ENCODE measurements at regions not wholly inside any gene's neighbourhood (a gene's known extent, or its start where the extent isn't known, plus 50 kb on each side); places are given as distances from the start of the nearest gene placed in this dataset.
A peak's percentile ranks its signal among the peaks of the same experiment; 100 is the strongest.

DNA sequence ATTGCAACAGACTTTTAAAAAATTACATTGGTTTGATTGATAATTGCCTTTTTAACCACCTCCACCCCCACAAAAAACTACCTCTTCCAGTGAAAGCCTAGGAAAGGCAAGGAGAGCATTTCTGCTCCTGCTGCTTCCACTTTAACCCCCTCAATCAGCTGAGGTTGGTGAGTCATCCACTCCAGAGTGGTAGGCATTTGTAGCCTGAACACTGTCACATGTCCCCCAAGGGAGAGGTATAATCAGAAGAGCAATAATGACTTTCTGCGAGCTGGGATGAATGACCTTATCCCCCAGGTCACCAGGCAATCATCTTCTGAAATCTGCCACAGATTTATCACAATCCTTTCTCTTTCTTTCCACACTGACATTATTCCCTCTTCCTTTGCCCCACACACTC is 126.6 kb upstream of the CAMK1G start:
- DNase-seq (ENCODE audit: low spot score), result no peak

DNA sequence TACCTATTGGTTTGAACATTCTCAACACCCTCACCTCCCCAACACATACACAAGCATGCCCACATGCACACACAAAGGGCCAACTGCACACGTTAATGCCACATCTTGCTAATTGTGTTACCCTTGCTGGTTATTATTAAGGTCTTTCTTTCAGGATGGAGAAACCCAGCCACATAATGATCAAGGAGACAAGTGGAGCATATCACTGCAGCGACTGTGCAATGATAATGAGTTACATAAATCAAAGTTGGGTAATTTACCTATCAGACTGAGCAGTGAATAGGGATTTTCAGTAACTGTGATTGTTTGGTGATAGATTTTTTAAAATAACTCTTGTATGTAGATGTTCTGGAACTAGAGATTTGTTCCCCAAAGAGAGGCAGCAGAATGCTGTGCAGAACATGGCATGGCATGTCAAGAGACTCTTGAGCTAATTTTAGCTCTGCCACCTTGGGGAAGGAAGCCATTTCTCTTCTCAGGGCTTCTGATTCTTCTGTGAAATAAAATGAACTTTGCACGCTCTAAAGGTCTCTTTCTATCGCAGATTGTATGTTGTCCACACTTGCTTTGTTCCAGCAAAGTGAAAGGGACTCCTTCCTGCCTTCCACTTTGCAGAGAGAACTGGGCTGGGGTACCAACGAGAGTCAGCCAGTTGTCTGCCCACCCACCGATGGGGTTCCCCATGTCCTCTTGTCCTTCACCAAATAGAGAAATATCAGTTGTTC is 126.0 kb upstream of the CAMK1G start:
- no peak for DNase-seq (ENCODE audit: low spot score)

DNA sequence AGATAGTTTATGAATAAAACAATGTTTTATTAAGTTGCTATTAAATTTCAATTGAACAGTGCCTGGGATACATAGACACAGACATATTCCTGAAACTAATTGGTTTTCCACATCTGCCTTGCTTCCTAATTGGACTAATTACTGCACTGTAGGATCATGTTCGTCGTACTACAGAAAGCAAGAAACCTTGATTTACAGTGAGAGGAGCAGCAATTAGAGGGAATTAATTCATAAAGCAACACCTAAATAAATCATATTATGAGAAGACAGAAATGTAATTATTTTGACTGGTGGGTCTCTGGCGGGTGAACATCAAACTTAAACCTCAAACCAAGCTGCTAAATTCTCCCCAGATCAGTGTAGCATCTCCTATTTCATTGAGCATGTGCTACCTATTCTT is 124.6 kb upstream of the CAMK1G start:
- no peak for DNase-seq (ENCODE audit: low spot score)

DNA sequence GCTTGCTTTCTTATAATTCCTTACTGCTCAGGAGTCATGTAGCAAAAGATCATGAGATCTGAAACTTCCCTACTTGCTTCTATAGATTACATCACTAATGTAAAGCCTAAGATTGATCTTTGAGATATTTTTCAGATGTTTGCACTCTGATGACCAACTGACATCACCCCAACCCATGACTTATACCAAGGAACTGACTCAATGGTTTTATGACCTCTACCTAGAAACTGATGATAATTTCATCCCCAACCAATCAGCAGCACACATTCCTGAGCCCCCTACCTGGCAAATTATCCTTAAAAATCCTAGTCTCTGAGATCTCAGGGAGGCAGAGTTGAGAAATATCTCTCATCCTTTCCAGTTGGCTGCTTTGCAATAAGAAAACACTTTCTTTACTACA is 122.3 kb upstream of the CAMK1G start:
- DNase-seq (ENCODE audit: low spot score), result no peak

DNA sequence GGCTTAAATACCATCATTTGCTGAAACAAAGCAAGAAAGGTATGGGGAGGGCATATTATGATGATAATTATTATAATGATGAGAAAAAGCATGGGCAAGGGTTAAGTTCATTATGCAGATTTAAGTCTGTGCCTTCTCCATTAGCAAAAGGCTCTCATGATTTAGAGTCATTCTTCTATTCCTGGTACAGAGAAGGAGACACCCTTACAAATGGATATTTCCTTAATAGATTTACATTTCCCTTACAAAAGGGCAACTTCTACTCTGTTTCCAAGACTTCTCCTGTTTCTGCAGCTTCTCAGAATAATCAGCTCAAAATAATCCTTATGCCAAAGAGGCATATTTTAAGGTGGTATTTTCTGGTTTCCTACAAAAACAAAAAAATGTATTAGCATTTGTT is 121.1 kb upstream of the CAMK1G start:
- DNase-seq (ENCODE audit: low spot score), result no peak

DNA sequence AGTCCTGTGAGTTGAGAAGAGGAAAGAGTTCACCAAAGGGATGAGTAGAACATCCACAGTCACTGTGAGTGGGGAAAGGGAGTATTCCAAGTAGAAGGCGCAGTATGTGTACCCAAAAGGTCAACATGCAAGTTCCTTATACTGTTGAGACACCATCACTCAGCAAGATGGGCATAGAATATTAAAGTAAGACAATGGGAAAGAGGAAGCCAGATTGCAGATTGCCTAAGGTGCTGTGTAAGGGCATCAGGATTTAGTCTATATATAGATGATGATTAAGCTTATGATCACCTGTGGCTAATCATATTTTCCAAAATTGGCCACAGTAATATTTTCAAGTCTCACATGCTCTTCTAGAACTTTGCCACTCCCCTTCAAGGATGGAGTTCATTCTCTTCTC is 120.1 kb upstream of the CAMK1G start:
- DNase-seq (ENCODE audit: low spot score), result no peak

DNA sequence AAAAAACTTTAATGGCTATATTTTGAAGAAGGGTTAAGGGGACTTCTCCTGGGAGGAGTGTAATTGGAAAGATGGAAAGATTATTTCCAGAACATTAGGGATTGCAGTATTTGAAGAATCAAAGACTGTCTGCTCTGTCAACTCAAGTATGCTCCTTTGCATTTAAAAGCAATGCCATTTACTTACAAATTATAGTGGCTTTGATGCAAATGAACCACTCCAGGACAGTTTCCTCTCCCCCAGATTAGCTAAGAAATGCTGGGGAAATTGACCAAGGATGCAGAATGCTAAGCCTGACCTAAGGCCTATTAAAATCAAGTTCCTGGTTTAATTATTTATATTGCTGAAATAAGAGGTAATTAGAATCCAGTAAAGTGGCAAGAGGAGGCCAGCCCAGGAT is 110.5 kb upstream of the CAMK1G start:
- DNase-seq (ENCODE audit: low spot score), result no peak

DNA sequence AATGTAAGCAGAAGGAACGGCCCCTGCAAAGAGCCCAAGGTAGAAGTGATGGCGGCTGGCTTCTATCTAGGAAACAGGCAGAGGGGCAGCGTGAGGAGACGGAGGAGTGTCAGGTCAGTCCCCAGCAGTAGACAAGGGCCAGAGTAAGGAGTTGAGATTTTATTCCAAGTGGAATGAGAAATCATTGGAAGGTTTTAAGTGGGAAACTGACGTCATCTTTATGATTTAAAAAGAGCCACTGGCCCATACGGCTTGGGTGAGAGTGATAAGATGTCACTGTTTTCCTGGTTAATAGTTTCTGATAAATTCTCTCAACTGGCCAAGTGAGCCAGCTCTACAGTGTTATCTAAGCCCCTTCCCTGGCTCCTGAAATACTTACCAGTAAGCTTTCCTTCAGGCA is 103.2 kb upstream of the CAMK1G start:
- no peak for DNase-seq (ENCODE audit: low spot score)

DNA sequence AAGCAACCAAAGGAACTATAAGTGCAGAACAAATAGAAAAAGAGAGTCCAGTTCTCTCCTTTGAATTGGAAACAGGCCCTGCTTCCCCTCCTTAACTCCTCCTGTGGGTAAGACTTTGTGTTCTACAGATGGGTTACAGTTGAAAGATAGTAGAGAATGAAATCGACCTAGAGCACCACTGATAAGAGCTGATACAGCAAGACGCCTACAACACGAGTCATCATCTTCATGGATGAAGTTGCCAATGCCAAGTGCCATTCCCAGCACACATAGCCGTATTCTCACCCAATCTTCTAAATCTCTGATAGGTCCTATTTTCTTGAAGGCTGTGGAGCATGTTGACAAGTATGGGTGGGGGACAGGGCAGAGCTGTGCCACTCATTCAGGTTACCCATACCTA is 99.8 kb upstream of the CAMK1G start:
- DNase-seq (ENCODE audit: low spot score), result no peak

DNA sequence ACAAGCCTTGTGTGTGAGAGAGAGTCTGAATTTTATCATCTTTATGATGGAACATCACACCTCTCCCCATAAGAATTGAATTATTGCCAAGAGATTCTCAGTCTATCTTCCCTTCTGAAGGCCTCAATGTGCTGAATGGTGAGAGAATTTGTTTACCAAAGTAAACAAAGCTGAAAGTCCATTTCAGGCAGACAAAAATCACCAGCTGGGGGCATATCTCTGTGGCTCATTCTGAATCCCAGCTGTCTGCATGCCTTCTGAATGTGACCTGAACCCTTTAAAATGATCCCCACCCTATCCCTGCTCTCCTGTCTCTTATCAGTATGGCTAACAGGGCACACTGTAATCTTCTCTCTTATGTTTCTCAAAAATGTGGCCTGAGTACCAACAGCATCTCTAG is 99.1 kb upstream of the CAMK1G start:
- no peak for DNase-seq (ENCODE audit: low spot score)

DNA sequence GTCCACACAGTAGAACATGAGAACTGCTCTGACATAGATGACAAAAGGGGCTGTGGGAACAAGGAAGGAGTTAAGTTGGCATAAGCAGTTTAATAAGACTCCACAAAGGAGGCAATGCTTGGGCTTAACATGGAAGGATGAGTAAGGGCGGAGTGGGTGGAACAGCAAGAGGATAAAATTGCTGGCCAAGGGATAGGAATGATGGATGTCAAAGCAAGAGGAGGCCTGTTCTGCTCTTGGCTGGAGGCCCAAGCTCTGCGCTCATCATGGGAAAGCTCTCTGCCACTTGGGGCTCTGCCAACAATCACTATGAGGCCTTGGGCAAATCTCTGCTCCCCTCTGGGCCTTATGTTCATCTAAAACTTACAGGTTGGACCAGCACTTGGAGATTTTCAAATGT is 98.3 kb upstream of the CAMK1G start:
- DNase-seq (ENCODE audit: low spot score), result no peak

DNA sequence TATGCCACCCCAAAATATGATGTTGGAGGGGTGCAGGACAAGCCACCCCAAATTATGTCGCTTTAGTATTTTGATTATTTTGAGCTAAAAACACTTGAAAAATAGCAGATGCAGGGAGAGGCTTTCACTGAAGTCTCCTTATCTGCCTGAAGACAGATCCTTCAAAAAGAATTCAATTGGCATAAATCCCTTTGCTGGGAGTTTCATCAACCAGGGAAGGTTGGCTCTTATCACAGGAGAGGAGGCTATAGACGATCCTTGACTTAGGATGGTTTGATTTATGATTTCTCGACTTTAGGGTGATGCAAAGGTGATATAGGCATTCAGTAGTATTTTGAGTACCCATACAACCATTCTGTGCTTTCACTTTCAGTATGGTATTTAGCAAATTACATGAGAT is 97.8 kb upstream of the CAMK1G start:
- DNase-seq (ENCODE audit: low spot score), result no peak

DNA sequence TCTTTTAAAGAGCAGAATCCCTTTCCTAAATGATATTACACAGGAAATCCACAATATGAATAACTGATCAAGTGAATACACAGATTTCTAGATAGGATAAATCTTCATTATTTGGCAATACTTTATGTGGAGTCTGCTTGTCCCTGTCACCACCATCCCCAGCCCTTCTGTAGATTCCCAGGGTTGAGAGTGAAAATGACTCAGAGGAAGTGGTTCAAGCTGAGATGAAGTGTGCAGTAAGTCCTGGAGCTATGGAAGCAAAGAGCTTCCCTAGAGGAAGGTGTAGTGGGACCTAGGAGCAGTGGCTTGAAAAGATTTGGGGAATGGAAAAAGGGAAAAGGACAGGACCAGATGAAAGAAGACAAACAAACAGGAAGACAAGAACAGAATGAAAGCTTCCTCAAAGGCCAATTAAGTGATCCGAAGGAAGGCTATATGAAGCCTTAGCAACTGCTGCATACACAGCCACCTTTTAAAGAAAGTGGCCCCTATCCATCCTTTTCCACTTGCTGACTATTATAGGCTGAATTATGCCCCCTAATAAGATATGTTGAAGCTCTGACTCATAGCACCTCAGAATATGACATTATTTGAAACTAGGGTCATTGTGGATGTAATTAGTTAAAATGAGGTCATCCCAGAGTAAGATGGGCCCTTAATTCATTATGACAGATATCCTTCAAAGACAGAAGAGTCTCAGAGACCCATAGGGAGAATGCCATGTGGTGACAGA is 96.5 kb upstream of the CAMK1G start:
- no peak for DNase-seq (ENCODE audit: low spot score)

DNA sequence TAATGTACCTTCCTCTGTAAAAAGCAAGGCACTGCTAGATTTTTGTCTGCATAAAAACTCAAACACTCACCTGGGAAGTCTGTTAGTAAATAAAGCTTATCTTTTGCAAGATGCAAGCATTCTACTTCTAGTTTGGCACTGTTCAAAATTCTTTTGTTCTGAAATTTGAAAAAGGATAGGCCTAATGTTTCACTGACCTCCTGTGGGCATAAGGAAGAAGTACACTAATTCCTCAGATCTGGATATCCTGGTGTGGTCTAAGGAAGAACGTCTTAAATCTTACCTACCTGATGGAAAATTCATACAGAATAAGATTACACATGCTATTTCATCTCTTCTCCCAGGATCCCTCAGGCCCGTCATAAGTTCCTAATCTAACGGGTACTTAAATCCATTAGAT is 93.5 kb upstream of the CAMK1G start:
- peak; percentile 30 for DNase-seq (ENCODE audit: low spot score)

DNA sequence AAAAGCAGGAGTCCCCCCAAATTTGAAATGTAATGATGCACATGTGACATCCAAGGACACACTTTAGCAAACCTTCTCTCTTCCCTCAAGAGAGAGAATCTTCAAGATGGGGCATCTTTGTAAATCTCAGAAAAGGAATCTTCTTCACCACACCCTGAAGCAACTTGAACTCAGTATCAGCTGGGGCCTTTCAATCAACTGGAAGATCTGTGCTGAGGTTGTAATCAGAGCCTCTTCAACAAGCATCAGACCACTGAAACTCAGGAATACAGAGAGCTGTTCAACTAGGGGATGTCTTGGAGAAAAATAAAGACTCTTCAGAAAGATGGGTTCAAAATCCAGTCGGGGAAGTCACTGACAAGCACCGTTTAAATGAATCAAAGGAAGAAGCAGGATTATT is 92.5 kb upstream of the CAMK1G start:
- no peak for DNase-seq (ENCODE audit: low spot score)

DNA sequence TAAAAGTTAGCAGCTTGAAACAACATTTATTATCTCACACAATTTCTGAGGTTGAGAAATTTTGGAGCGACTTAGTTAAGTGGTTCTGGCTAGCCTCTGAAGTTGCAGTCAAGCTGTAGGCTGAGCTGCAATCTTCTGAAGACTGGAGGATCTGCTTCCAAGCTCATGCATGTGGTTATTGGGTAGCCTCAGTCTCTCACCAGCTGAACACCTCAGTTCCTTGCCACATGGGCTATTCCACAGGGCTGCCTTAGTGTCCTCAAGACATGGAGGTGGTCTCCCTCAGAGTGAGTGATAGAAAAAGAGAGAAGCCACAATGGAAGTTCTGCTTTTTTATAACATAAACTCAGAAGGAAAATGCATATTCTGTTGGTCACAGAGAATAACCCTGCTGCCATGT is 92.0 kb upstream of the CAMK1G start:
- no peak for DNase-seq (ENCODE audit: low spot score)

DNA sequence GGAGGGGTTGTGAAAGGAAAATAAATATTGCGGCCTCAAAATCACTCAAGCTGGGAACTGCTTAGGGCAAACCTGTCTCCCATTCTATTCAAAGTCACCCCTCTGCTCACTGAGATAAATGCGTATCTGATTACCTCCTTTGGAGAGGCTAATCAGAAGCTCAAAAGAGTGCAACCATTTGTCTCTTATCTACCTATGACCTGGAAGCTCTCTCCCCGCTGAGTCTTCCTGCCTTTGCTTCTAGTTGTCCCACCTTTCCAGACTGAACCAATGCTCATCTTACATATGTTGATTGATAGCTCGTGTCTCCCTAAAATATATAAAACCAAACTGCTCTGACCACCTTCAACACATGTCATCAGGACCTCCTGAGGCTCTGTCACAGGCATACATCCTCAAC is 91.6 kb upstream of the CAMK1G start:
- DNase-seq (ENCODE audit: low spot score), result no peak

DNA sequence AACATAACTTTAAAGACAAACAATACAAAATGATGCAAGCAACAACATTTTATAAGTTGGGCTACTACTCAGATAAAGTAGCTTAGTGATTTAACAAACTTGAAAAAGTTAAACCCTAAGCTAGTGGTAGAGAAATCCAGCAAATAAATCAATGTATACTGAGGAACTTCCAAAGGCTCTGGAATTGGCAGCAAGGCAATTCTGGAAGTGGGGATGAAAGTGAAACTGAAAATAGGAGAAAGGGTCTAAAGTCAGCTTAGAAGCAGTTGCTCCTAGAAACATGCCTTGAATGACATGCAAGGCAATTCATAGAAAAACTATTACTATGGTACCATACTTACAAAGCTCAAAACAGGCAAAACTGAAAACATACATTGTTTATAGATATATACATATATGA is 90.0 kb upstream of the CAMK1G start:
- no peak for DNase-seq (ENCODE audit: low spot score)

DNA sequence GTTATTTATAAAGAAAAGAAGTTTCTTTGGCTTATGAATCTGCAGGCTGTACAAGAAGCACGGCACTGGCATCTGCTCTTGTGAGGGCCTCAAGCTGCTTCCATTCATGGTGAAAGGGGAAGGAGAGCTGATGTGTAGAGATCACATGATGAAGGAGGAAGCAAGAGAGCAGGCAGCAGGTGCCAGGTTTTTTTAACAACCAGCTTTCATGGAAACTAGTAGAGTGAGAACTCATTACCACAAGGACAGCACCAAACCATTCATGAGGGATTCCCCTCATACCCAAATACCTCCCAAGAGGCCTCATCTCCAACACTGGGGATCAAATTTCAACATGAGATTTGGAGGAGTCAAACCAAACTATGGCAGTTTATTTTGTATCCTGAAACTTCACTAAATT is 85.8 kb upstream of the CAMK1G start:
- DNase-seq (ENCODE audit: low spot score), result no peak

DNA sequence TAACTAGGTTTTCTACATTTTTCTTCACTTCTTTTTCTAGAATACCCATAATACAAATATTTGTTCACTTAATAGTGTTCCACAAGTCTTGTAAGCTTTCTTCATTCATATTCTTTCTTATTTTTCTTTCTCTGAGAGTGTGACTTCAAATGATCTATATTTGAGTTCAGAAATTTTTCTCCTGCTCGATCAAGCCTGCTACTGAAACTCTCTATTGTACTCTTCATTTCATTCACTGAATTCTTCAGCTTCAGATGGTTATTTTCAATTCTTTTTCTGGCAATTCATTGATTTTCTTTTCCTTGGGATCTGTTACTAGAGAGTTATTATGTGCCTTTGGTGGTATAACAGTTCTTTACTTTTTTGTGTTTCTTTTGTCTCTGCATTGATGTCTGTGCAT is 82.5 kb upstream of the CAMK1G start:
- no peak for DNase-seq (ENCODE audit: low spot score)

DNA sequence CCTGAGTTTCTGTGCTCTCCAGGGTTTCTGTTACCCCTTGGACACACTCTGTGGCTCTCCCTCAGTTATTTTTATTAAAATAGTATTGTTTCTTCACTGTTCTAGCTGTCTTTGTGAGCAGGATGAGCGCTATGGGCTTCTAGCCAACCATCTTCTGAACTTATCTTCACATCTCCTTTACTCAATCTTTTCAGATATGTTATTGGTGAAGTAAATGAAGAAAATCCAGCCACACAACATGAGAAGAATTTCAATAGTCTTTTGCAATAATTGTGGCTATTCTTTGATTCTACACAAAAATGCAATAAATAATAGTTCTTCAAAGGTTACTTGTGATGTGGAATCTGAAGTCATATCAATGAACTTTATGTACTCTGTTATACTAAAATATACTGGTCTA is 80.3 kb upstream of the CAMK1G start:
- DNase-seq (ENCODE audit: low spot score), result no peak

DNA sequence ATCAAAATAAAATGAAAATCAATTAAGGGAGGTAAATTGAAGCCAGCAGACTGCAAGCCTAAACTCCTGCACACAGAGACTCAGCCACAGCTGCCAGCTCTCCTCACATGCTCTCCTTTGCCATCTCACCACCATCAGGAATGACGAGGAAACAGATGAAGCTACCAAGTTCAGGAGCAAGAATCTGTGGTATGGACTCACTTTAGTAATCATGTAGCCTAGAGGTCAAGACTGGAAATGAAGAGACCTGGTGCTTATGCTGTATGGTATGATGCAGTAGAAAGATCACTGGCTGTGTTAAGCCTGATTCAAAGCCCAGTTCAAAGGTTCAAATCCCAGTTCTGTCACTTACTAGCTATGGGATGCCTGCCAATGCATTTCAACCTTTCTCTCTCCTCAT is 78.9 kb upstream of the CAMK1G start:
- no peak for DNase-seq (ENCODE audit: low spot score)

DNA sequence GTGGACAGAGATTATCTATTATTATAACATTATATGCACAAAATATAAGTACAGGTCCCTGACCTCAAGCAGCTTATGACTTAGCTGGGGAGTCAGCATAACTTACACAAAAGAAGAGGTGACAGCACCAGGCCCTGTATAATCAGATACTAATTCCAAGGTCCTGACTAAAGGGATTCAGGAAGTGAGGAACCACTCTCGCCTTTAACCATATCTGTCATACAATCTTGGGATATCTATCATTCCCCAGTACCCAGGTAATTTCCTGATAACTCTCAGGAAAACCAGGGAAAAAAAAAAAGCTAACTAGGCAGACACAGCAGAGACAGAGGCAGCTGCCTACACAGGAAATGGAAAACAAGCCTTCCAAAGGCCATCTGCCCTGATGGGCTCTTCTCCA is 78.5 kb upstream of the CAMK1G start:
- DNase-seq (ENCODE audit: low spot score), result no peak

DNA sequence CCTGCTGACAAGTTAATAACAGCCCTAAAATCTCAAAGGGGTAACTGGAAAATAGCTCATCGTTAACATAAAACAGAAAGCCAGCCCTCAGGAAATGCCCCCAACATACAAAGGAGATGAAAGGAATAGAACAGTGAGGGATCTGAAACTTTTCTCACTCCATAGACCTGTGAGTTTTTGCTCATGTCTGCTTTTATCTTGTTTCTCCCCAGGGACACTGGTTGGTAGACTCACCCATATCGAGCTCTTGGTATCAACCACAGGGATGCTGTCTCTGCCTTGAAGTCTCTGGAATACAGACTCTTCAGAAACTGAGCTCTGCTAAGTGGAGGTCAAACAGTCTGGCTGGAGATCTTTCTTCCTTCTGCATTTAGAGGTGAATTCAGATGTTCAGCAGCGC is 77.4 kb upstream of the CAMK1G start:
- no peak for DNase-seq (ENCODE audit: low spot score)

Measured in AG20443 (cell line).